Activated B cell treated with CpG ODN at 0.5 μM for 24 hours (primary cell): ENCODE measurements at regions not wholly inside any gene's neighbourhood (a gene's known extent, or its start where the extent isn't known, plus 50 kb on each side); places are given as distances from the start of the nearest gene placed in this dataset.

Experiments used
- ATAC-seq: fragments of 200-7000 bp; cut with Tn5 transposase; one replicate; pipeline ENCODE4 v1.10.0; 2021; ENCODE audit warnings: low read depth, mild to moderate bottlenecking, moderate library complexity
- CTCF ChIA-PET: fragments of 350-600 bp; sonication (Branson Sonifier 250); formaldehyde crosslinking; loops from one replicate; lab custom pipeline; 2021; ENCODE audit warnings: antibody characterized with exemption; lab: Charles Lee
- POLR2A ChIA-PET: fragments of 350-600 bp; sonication (Branson Sonifier 250); formaldehyde crosslinking; loops from one replicate; lab custom pipeline; 2021; ENCODE audit warnings: antibody characterized with exemption; lab: Charles Lee
- DNase-seq: peaks from one replicate; pipeline ENCODE4 v3.0.0; 2022
- H3K27ac Mint-ChIP-seq: one replicate; pipeline ENCODE4 v1.8.0; 2020; ENCODE audit warnings: mixed read lengths
- H3K27me3 Mint-ChIP-seq: one replicate; pipeline ENCODE4 v1.8.0; 2021; ENCODE audit warnings: mixed read lengths
- H3K36me3 Mint-ChIP-seq: one replicate; pipeline ENCODE4 v1.8.0; 2021; ENCODE audit warnings: low read depth, mixed read lengths
- H3K4me1 Mint-ChIP-seq: one replicate; pipeline ENCODE4 v1.8.0; 2021; ENCODE audit warnings: mixed read lengths
- H3K4me3 Mint-ChIP-seq: one replicate; pipeline ENCODE4 v1.8.0; 2020; ENCODE audit warnings: mild to moderate bottlenecking, mixed read lengths
- H3K9me3 Mint-ChIP-seq: one replicate; pipeline ENCODE4 v1.8.0; 2020; ENCODE audit warnings: mixed read lengths
- intact Hi-C: fragments of 100-400 bp; cut with micrococcal nuclease; formaldehyde crosslinking; loops from one replicate; pipeline ENCODE4 v1.15.1; 2024
- TF ChIP-seq, protein P1 (sequence below): fragments of 200-600 bp; IDR thresholded peaks from one replicate; pipeline ENCODE4 v1.8.0; 2022; ENCODE audit warnings: antibody characterized with exemption, mild to moderate bottlenecking

DNA sequence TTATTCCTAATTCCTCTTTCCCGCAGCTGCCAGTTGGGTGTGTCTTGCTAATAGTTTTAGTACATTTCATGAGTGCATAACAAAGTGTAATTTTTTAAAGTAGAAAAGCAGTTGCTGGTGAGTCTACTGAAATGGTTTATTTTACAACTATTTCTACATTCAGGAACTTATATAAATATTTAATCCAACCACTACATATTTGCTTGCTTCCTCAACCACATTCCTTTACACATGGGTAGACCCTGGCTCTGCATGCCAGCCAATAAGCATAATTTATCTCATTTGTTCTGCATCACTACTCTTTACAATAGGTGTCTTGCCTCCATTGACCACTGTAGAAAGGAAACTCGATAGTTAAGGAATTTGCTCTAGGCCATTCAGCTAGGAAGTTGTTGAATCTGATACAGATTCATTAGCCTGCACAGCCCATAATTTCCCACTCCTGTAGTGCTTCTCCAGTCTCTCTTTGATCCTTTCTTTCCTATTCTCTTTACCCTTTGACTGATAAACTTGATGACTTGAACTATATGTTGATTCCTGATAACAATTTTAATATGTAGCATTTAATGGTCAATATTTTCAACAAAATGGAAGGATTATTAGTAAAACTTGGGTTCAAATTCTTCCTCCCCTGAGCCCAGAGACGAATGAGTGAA, 342.5 kb upstream of the ACTBL2 start:
- H3K27ac Mint-ChIP-seq, result no peak overlapping the region
- H3K4me3 Mint-ChIP-seq, result no peak overlapping the region
- CTCF ChIA-PET, result no interaction called here
- POLR2A ChIA-PET, result no interaction called here
- no peaks in the 10 kb centered on the region for H3K27me3 Mint-ChIP-seq
- H3K4me1 Mint-ChIP-seq, result no peaks in the 10 kb centered on the region
- TF ChIP-seq, protein P1, sequence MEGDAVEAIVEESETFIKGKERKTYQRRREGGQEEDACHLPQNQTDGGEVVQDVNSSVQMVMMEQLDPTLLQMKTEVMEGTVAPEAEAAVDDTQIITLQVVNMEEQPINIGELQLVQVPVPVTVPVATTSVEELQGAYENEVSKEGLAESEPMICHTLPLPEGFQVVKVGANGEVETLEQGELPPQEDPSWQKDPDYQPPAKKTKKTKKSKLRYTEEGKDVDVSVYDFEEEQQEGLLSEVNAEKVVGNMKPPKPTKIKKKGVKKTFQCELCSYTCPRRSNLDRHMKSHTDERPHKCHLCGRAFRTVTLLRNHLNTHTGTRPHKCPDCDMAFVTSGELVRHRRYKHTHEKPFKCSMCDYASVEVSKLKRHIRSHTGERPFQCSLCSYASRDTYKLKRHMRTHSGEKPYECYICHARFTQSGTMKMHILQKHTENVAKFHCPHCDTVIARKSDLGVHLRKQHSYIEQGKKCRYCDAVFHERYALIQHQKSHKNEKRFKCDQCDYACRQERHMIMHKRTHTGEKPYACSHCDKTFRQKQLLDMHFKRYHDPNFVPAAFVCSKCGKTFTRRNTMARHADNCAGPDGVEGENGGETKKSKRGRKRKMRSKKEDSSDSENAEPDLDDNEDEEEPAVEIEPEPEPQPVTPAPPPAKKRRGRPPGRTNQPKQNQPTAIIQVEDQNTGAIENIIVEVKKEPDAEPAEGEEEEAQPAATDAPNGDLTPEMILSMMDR, result no peak
- H3K36me3 Mint-ChIP-seq, result no peaks in the 10 kb centered on the region
- intact Hi-C loops, result no loop called here
- no peaks in the 10 kb centered on the region for H3K9me3 Mint-ChIP-seq
- no peak for DNase-seq
- no peak for ATAC-seq

DNA sequence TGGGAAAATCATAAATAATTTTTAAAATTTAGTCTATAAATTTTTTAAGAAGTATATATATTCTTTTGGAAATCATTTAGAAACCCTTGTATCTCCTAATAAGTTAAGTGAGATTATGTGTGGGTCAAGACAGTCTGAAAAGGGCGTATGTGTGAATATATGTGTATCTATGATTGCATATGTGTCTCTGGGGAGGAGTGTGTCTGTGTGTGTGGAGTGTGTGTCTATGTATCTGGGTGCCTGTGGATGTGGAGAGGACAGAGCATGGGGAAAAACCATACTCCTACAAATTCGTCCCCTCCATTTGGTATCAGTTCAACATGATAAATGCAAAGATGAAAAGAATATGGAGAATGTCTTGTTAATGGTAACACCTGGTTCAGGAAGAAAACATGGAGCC, 342.0 kb upstream of the ACTBL2 start:
- Mint-ChIP-seq H3K4me3 (no peak overlapping the region), H3K36me3 (no peaks in the 10 kb centered on the region), H3K4me1 (no peaks in the 10 kb centered on the region), H3K27me3 (no peaks in the 10 kb centered on the region), H3K27ac (no peak overlapping the region), H3K9me3 (peaks cover 3% of the 10 kb centered on the region)
- ATAC-seq (no peak), DNase-seq (no peak)
- CTCF ChIA-PET, result no interaction called here
- POLR2A ChIA-PET, result no interaction called here
- intact Hi-C loops, result no loop called here
- TF ChIP-seq, protein P1, result no peak

DNA sequence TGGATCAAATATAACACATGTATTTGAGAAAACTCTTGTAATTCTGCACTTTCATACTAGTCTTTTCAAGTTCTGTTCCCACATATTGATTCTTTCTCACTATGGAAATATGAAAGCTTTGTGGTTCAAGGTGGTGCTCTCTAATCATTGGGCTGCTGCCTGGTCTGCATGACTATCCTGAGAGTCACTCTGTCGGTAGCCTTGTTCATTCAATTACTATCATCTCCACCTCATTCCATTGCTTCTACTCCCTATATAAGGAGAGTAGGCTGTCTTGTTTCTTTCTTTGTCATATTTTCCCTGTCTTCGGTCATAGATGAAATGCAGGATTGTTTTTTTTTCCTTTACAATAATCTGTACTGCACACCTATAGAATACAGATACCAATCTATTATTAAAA, 341.4 kb upstream of the ACTBL2 start:
- H3K9me3 Mint-ChIP-seq, result peaks cover 3% of the 10 kb centered on the region
- H3K4me3 Mint-ChIP-seq, result no peak overlapping the region
- no peaks in the 10 kb centered on the region for H3K4me1 Mint-ChIP-seq
- H3K27me3 Mint-ChIP-seq, result no peaks in the 10 kb centered on the region
- ATAC-seq (no peak), DNase-seq (no peak)
- TF ChIP-seq, protein P1, result no peak
- intact Hi-C loops, result no loop called here
- ChIA-PET CTCF (no interaction called here), POLR2A (no interaction called here)
- no peak overlapping the region for H3K27ac Mint-ChIP-seq
- no peaks in the 10 kb centered on the region for H3K36me3 Mint-ChIP-seq

DNA sequence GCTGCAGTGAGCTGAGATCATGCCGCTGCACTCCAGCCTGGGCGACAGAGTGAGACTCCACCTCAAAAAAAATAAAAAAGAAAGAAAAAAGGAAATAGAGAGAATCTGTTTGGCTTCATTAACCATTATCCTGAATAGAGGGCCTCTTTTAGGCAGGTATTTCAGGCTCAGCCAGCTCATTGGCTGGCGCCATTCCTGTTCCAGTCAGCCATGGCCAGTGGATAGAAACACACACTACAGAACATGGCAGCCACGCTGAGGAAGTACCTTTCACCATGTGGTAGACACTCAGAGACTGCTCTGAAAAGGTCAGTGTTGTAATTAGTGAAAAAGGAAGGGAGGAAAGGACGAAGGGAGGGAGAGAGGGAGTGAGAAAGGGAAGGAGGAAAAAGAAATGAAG, 340.0 kb upstream of the ACTBL2 start:
- no peaks in the 10 kb centered on the region for H3K4me1 Mint-ChIP-seq
- H3K36me3 Mint-ChIP-seq, result no peaks in the 10 kb centered on the region
- ATAC-seq (no peak), DNase-seq (no peak)
- no peak overlapping the region for H3K27ac Mint-ChIP-seq
- POLR2A ChIA-PET, result no interaction called here
- no peak overlapping the region for H3K4me3 Mint-ChIP-seq
- TF ChIP-seq, protein P1, result no peak
- H3K27me3 Mint-ChIP-seq, result no peaks in the 10 kb centered on the region
- peaks cover 3% of the 10 kb centered on the region for H3K9me3 Mint-ChIP-seq
- CTCF ChIA-PET, result no interaction called here
- intact Hi-C loops, result no loop called here

DNA sequence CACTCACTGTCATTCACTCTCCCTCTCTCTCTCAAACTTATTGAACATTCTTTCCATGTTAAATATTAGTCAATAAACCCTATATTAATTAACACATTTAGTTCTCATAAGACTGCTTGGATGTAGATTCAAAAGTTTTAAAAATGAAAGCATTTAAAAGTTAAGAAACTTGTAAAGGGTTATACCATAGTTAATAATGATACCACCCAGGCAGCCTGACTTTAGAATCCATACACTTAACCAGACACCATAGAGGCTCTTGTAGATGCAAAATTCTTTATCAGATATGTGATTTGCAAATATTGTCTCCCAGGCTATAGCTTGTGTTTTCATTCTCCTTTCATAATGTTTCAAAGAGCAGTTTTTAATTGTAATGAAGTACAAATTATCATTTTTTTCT, 335.8 kb upstream of the ACTBL2 start:
- TF ChIP-seq, protein P1, result no peak
- DNase-seq (no peak), ATAC-seq (no peak)
- peaks cover 3% of the 10 kb centered on the region for H3K9me3 Mint-ChIP-seq
- POLR2A ChIA-PET, result no interaction called here
- intact Hi-C loops, result no loop called here
- no peaks in the 10 kb centered on the region for H3K27me3 Mint-ChIP-seq
- H3K27ac Mint-ChIP-seq, result no peak overlapping the region
- H3K4me1 Mint-ChIP-seq, result no peaks in the 10 kb centered on the region
- CTCF ChIA-PET, result no interaction called here
- H3K36me3 Mint-ChIP-seq, result no peaks in the 10 kb centered on the region
- H3K4me3 Mint-ChIP-seq, result no peak overlapping the region
